ENCODE measurements at regions not wholly inside any gene's neighbourhood (a gene's known extent, or its start where the extent isn't known, plus 50 kb on each side); places are given as distances from the start of the nearest gene placed in this dataset.

DNA sequence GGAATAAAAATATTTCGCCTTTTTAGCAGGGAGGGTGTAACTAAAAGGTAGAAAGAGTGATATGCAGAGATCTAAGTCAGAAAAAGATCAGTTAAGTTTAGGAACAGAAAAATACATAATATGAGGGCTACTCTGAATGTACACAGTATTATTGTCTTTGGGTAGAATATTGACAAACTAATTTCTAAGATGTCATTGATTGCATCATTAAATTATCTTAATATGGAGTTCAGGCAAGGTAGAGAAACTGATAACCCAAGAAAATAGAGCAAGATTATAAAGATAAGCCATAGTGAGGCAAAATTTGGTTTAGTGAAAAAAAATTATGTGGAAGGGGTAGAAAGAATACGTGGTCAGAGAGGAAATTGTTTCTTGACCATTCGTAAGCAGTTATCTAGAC lies 629.0 kb upstream of the NXPH2 start:
- no peak overlapping the region for H3K4me3 ChIP-seq
- intact Hi-C loops (cut with DNase I): no loop called here
- DNase-seq: no peak
- H3K9me3 ChIP-seq: no peaks in the 10 kb centered on the region
- WGBS, 3 donors: 60 to 62% (median 61%) methylated on average over 3 of the region's 3 CpGs
- TF ChIP-seq, protein P1, sequence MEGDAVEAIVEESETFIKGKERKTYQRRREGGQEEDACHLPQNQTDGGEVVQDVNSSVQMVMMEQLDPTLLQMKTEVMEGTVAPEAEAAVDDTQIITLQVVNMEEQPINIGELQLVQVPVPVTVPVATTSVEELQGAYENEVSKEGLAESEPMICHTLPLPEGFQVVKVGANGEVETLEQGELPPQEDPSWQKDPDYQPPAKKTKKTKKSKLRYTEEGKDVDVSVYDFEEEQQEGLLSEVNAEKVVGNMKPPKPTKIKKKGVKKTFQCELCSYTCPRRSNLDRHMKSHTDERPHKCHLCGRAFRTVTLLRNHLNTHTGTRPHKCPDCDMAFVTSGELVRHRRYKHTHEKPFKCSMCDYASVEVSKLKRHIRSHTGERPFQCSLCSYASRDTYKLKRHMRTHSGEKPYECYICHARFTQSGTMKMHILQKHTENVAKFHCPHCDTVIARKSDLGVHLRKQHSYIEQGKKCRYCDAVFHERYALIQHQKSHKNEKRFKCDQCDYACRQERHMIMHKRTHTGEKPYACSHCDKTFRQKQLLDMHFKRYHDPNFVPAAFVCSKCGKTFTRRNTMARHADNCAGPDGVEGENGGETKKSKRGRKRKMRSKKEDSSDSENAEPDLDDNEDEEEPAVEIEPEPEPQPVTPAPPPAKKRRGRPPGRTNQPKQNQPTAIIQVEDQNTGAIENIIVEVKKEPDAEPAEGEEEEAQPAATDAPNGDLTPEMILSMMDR (IDR thresholded peaks at IDR 0.05): no peak
- no peak for TF ChIP-seq POLR2A (IDR thresholded peaks at IDR 0.05)
- no peak for TF ChIP-seq EP300 (IDR thresholded peaks at IDR 0.05)
- no peaks in the 10 kb centered on the region for H3K36me3 ChIP-seq
- H3K27ac ChIP-seq: no peak overlapping the region
- no peaks in the 10 kb centered on the region for H3K4me1 ChIP-seq (ENCODE audit: insufficient read depth)
- no peaks in the 10 kb centered on the region for H3K27me3 ChIP-seq

GRCh38 chr2:139403948-139404347 lies 623.8 kb upstream of the NXPH2 start:
- Histone ChIP-seq H3K27ac (no peak overlapping the region), H3K9me3 (no peaks in the 10 kb centered on the region), H3K27me3 (no peaks in the 10 kb centered on the region), H3K4me3 (no peak overlapping the region), H3K4me1 (ENCODE audit: insufficient read depth) (no peaks in the 10 kb centered on the region), H3K36me3 (no peaks in the 10 kb centered on the region)
- 56 to 72% (median 57%) methylated on average over 2 of the region's 2 CpGs for WGBS, 3 donors
- no peak for DNase-seq
- intact Hi-C loops (cut with DNase I): no loop called here
- TF ChIP-seq EP300 (IDR thresholded peaks at IDR 0.05): no peak
- TF ChIP-seq, protein P1 (IDR thresholded peaks at IDR 0.05): no peak
- TF ChIP-seq POLR2A (IDR thresholded peaks at IDR 0.05): no peak

- 72 to 83% (median 83%) methylated on average over 2 of the region's 2 CpGs for WGBS, 3 donors
- no peaks in the 10 kb centered on the region for H3K27me3 ChIP-seq
- TF ChIP-seq EP300 (IDR thresholded peaks at IDR 0.05) (no peak), POLR2A (IDR thresholded peaks at IDR 0.05) (no peak)
- TF ChIP-seq, protein P1 (IDR thresholded peaks at IDR 0.05): no peak
- H3K27ac ChIP-seq: no peak overlapping the region
- DNase-seq: no peak
- H3K4me3 ChIP-seq: no peak overlapping the region
- no peaks in the 10 kb centered on the region for H3K9me3 ChIP-seq
- intact Hi-C loops (cut with DNase I): no loop called here
- H3K36me3 ChIP-seq: no peaks in the 10 kb centered on the region
- no peaks in the 10 kb centered on the region for H3K4me1 ChIP-seq (ENCODE audit: insufficient read depth)
These were observed 614.6 kb upstream of the NXPH2 start for GRCh38 chr2:139394801-139395200.

DNA sequence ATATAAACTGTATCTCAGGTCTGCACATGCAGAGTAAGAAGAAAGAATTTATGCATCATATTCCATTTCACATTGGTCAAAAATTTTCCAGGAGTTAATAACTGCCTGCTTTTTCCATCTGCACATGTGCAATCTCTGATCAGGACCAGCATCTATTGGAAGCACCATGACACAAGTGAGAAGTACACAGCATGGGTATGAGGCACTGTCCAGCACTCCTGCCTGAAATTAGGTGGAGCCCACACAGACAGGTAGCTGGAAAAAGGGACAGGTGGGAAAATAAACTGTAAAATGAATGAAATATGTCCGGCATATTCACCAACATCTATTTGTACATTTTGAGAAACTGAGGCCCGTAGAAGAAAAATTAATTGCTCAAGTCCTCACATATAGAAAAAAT lies 609.2 kb upstream of the NXPH2 start:
- Histone ChIP-seq H3K27me3 (no peaks in the 10 kb centered on the region), H3K27ac (no peak overlapping the region), H3K36me3 (no peaks in the 10 kb centered on the region), H3K4me1 (ENCODE audit: insufficient read depth) (no peaks in the 10 kb centered on the region), H3K4me3 (no peak overlapping the region), H3K9me3 (no peaks in the 10 kb centered on the region)
- intact Hi-C loops (cut with DNase I): no loop called here
- no peak for DNase-seq
- TF ChIP-seq POLR2A (IDR thresholded peaks at IDR 0.05): no peak
- no peak for TF ChIP-seq EP300 (IDR thresholded peaks at IDR 0.05)
- 89 to 96% (median 89%) methylated on average over 2 of the region's 2 CpGs for WGBS, 3 donors

DNA sequence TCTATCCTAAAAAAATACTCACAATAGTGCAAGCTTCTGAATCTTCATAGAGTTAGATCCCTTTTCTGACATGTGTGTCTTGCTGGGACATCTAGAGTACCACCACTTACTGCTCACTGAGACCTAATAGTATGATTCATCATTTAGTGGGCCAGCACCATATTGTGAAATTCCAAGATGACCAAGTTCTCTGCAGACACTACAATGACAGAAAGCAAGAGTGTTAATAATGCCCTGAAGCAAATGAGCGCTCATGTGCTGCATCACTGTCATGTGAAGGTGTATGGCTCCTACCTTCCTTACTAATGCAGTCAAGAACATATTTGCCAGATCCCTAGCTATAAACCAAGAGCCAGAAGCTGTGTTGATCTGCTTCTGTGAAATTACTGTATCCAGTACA lies 606.2 kb upstream of the NXPH2 start:
- Histone ChIP-seq H3K27ac (no peak overlapping the region), H3K4me1 (ENCODE audit: insufficient read depth) (no peaks in the 10 kb centered on the region), H3K36me3 (no peaks in the 10 kb centered on the region), H3K4me3 (no peak overlapping the region), H3K27me3 (no peaks in the 10 kb centered on the region), H3K9me3 (no peaks in the 10 kb centered on the region)
- DNase-seq: no peak
- 88 to 100% (median 91%) methylated on average over 1 of the region's 1 CpG for WGBS, 3 donors
- TF ChIP-seq, protein P1 (IDR thresholded peaks at IDR 0.05): no peak
- TF ChIP-seq POLR2A (IDR thresholded peaks at IDR 0.05): no peak
- no peak for TF ChIP-seq EP300 (IDR thresholded peaks at IDR 0.05)
- intact Hi-C loops (cut with DNase I): no loop called here
